PFSK-1 (cell line): ENCODE measurements at regions not wholly inside any gene's neighbourhood (a gene's known extent, or its start where the extent isn't known, plus 50 kb on each side); places are given as distances from the start of the nearest gene placed in this dataset.
A peak's percentile ranks its signal among the peaks of the same experiment; 100 is the strongest.

Experiments
- FOXP2 ChIP-seq: optimal IDR thresholded peaks from 2 replicates; pipeline ENCODE3; 2011; ENCODE audit warnings: borderline replicate concordance, control low read depth, inconsistent platforms; ENCODE audit not compliant: insufficient read depth; ENCODE audit errors: extremely low read length, extremely low read depth
- POLR2AphosphoS5 ChIP-seq: IDR thresholded peaks from 2 replicates; pipeline ENCODE4 v1.6.1; 2012; ENCODE audit warnings: low read depth, mild to moderate bottlenecking, control low read depth, low read length, moderate library complexity
- SIN3A ChIP-seq: IDR thresholded peaks from 2 replicates; pipeline ENCODE4 v1.6.1; 2012; ENCODE audit warnings: mild to moderate bottlenecking, low read length, moderate library complexity, borderline replicate concordance; ENCODE audit not compliant: insufficient read depth
- TAF1 ChIP-seq: IDR thresholded peaks from 2 replicates; pipeline ENCODE4 v1.6.1; 2012; ENCODE audit warnings: low read length, control low read depth, borderline replicate concordance; ENCODE audit not compliant: insufficient read depth
- TF ChIP-seq, protein P1 (sequence below), 2 experiments: IDR thresholded peaks; 2 replicates each; pipeline versions ENCODE4 v1.6.1 to v1.8.0; 2011 to 2012; ENCODE audit warnings: low read depth in 2 of 2, low read length in 2 of 2, control low read depth in 1 of 2, inconsistent platforms in 1 of 2, mild to moderate bottlenecking in 1 of 2, moderate library complexity in 1 of 2; ENCODE audit not compliant: insufficient read depth in 1 of 2

DNA sequence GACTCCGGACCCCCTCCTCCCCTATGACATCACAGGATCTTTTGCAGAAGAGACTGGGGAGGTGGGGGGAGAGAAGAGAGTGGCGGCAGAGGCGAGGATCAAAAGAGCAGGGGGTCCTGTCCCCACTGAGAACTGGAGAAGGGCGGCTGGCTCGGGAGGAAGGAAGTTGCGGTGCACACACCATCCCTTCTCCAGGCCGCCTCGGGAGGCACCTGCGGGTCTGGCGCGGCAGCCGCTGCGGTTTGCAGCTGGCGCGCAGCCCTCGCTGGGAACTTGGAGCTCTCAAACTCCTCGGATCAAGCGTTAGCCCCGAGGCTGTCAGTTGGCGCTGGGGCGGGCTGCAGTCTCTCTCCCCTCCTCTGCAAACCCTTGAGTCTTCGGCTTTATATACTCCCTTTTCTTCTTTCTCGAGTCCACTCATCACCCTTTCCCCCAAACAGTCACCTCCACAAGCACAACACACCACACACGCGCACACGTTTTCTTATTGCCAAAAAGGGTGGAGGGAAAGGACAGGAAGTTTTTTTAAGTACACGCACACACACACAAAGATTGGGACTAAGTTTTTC lies 180.7 kb downstream of the TBXT start:
- TF ChIP-seq FOXP2, result no peak
- TF ChIP-seq POLR2AphosphoS5, result peak; percentile 53
- peak; percentile 35; the same call in 1 of the 2 replicates for TF ChIP-seq SIN3A

DNA sequence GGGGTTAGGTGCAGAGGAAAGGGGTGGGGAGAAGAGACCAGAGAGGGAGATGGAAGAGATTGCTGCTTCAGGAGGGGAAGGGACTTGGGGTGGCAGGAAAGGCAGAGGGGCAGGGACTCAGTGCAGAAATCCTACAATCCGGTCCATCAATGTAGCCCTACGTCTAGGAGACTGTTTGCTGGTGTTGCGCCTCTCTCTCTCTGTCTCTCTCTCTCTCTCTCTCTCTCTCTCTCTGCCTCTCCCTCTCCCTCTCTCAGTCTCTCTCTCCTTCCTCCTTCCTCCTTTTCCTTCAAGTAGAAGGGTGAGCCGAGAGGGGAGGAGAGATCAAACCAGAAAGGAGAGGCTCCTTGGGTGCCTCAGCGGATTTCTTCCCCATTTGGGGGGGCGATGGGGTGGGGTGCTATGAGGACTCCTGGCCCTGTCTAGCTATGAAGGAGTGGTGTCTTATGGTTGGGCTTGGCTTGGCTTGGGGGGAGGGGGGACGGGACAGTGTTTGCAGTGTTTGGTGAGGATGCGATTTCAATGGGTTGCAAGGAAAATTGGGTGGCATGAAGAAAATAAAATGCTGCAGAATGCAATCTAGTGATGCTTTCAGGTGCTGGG lies 181.2 kb downstream of the TBXT start:
- TF ChIP-seq POLR2AphosphoS5, result 0 out of 2 replicates have a peak, but pooled peaks have one; percentile 27
- TF ChIP-seq, protein P1, sequence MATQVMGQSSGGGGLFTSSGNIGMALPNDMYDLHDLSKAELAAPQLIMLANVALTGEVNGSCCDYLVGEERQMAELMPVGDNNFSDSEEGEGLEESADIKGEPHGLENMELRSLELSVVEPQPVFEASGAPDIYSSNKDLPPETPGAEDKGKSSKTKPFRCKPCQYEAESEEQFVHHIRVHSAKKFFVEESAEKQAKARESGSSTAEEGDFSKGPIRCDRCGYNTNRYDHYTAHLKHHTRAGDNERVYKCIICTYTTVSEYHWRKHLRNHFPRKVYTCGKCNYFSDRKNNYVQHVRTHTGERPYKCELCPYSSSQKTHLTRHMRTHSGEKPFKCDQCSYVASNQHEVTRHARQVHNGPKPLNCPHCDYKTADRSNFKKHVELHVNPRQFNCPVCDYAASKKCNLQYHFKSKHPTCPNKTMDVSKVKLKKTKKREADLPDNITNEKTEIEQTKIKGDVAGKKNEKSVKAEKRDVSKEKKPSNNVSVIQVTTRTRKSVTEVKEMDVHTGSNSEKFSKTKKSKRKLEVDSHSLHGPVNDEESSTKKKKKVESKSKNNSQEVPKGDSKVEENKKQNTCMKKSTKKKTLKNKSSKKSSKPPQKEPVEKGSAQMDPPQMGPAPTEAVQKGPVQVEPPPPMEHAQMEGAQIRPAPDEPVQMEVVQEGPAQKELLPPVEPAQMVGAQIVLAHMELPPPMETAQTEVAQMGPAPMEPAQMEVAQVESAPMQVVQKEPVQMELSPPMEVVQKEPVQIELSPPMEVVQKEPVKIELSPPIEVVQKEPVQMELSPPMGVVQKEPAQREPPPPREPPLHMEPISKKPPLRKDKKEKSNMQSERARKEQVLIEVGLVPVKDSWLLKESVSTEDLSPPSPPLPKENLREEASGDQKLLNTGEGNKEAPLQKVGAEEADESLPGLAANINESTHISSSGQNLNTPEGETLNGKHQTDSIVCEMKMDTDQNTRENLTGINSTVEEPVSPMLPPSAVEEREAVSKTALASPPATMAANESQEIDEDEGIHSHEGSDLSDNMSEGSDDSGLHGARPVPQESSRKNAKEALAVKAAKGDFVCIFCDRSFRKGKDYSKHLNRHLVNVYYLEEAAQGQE (IDR thresholded peaks at IDR 0.05; ENCODE audit: insufficient read depth in 1 of 2, low read depth in 2 of 2, low read length in 2 of 2), result no peak

DNA sequence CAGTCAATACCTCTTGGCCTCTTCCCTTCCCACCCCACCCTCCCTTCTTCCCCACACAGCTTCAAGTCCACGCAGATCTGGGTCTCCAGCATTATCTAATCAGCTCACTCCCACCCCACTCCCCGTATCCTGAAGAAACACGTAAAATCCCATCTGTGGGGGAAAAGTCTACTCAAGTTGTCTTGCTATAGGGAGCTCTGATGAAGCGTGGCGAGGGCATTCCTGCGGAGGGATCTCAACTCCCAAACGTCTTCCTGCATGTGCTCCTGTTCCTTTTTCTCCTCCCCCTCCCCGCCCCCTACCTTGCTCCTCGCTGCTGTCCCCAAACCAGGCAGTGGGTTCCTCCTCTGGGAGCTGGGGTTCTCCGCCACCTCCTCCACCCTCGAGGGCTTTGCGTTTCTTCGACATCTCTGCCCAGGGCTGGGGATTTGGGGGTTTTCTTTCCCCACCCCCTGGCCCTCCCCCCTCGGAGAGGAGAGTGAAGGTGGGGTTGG lies 181.8 kb downstream of the TBXT start:
- peak; percentile 67; the same call in 1 of the 2 replicates for TF ChIP-seq POLR2AphosphoS5
- no peak for TF ChIP-seq FOXP2

DNA sequence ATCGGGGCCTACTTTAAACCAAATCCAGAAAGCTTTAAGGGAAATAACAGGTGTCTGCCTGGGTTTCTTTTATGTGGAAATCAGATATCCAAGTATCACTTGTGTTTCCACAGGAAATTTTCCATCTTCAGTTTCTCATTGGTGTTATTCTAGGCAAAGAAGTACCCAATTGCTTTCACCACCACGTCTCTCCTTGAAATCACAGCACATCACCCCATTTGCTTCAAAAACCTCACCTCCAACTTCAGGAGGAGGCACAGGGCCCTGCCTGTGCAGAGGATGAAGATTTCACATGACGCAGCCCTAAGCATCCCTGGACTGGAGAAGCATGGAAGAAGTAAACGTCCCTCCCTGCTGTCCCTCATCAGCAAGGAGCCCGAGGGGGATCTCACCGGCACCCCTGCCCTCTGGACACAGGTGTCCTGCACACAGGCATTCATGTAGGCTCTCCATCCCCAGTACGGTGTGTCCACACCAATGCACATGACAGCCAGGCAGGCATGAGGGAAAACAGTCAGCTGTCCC lies 182.3 kb downstream of the TBXT start:
- no peak for TF ChIP-seq TAF1
- TF ChIP-seq FOXP2, result no peak
- peak; percentile 5; the same call in 1 of the 2 replicates for TF ChIP-seq POLR2AphosphoS5
- TF ChIP-seq SIN3A, result peak; percentile 13; the same call in 1 of the 2 replicates
- TF ChIP-seq, protein P1 (IDR thresholded peaks at IDR 0.05; ENCODE audit: insufficient read depth in 1 of 2, low read depth in 2 of 2, low read length in 2 of 2), result no peak; a peak in 1 of 4 replicates

DNA sequence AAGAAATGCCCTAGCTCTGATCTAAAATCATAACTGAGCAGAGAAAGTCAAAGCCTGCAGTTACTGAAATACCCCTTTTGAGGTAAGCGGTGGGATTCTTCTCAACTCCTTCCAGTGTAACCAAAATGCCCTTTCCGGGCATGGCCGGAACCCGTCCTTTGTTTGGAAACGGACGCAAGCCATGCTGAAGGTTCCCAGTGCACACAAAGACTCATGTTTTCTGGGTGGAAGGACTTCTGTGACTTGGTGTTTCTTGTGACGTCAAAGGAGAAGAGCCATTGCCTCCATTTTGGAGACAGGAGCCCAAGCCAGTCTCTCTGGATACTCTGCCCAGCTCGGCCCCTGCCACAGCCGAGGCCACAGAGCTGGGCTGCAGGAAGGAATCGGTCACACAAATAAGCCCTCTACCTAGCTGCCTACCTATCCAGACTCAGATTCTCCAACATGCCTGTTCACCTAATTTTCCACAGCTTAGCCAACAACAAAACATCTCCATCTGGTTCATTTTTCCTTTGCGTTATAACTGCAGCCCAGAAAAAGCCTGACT lies 182.8 kb downstream of the TBXT start:
- TF ChIP-seq, protein P1 (IDR thresholded peaks at IDR 0.05; ENCODE audit: insufficient read depth in 1 of 2, low read depth in 2 of 2, low read length in 2 of 2), result peak in 1 of 2 experiments; percentile 62; a peak in 1 of 4 replicates
- TF ChIP-seq FOXP2, result no peak
- TF ChIP-seq TAF1, result no peak; the same call in 1 of the 2 replicates
- peak; percentile 84 for TF ChIP-seq POLR2AphosphoS5
- TF ChIP-seq SIN3A, result peak; percentile 98
